ENCODE measurements at regions not wholly inside any gene's neighbourhood (a gene's known extent, or its start where the extent isn't known, plus 50 kb on each side); places are given as distances from the start of the nearest gene placed in this dataset.

DNA sequence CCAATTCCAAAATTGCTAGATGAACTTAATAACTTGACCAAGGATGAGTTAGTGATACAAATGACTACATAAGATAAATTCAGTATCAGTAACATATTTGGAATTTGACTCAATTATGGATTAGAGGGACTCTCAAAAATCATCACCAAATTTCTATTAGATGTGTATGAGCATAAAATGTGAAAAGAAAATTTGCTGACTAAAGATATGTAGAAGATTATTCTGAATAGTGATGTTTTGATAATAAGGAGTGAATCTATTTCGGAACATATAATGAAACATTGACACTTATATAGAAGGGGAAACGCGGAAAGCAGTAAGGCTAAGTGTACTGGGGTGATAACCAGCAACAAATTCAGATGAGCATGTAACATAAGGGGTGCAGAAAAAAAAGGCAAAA, 177.3 kb downstream of the DERA start:
- TF ChIP-seq, protein P1, sequence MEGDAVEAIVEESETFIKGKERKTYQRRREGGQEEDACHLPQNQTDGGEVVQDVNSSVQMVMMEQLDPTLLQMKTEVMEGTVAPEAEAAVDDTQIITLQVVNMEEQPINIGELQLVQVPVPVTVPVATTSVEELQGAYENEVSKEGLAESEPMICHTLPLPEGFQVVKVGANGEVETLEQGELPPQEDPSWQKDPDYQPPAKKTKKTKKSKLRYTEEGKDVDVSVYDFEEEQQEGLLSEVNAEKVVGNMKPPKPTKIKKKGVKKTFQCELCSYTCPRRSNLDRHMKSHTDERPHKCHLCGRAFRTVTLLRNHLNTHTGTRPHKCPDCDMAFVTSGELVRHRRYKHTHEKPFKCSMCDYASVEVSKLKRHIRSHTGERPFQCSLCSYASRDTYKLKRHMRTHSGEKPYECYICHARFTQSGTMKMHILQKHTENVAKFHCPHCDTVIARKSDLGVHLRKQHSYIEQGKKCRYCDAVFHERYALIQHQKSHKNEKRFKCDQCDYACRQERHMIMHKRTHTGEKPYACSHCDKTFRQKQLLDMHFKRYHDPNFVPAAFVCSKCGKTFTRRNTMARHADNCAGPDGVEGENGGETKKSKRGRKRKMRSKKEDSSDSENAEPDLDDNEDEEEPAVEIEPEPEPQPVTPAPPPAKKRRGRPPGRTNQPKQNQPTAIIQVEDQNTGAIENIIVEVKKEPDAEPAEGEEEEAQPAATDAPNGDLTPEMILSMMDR (IDR thresholded peaks at IDR 0.05) = no peak
- TF ChIP-seq POLR2A (IDR thresholded peaks at IDR 0.05) = no peak
- intact Hi-C loops (cut with DNase I) = no loop called here

More for the DNA sequence above, 177.3 kb downstream of the DERA start:
- Histone ChIP-seq H3K4me3 (no peak overlapping the region), H3K27me3 (no peaks in the 10 kb centered on the region), H3K27ac (no peak overlapping the region), H3K9me3 (no peaks in the 10 kb centered on the region), H3K4me1 (no peaks in the 10 kb centered on the region), H3K36me3 (no peaks in the 10 kb centered on the region)
- DNase-seq (no peak), ATAC-seq (no peak)
- WGBS, 4 donors = 96 to 97% (median 97%) methylated on average over 3 of the region's 3 CpGs

All from heart left ventricle (tissue), 16 donors.